Cardiac fibroblast (primary cell): ENCODE measurements at regions not wholly inside any gene's neighbourhood (a gene's known extent, or its start where the extent isn't known, plus 50 kb on each side); places are given as distances from the start of the nearest gene placed in this dataset.

Experiments used
- DNase-seq, 2 donors: peaks; one replicate each; pipeline versions ENCODE4 v3.0.0 to v3.0.0-alpha.2; 2010; ENCODE audit warnings: low read depth in 2 of 2
- H3K4me3 ChIP-seq, 2 donors: replicated peaks in 1 of 2; 1 replicate in 1 of 2; 2 replicates in 1 of 2; pipeline ENCODE4 v1.5.1; 2011; ENCODE audit warnings: low read depth in 2 of 2, low read length in 2 of 2, mild to moderate bottlenecking in 2 of 2, moderate library complexity in 1 of 2
- TF ChIP-seq, protein P1 (sequence below): IDR thresholded peaks from one replicate; pipeline ENCODE4 v1.5.1; 2011; ENCODE audit warnings: low read depth, mild to moderate bottlenecking, low read length, inconsistent platforms

DNA sequence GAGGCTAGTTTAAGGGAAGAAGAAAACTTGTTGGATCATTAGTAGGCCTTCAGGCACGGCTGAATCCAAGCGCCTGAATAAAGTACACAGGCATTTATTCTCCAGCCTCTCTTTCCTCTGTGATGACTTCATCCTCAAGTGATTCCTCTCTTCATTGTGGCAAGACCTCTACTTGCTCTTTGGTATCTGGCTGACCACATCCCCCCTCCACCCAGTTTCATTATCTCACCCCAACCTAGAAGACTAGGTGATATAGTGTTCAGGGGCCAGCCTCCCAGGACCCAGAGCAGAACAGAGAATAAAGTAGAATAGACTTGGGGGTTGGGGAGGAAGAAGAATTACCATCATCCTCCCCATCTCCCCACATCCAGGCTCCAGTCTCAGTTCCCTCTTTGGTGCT, 189.3 kb downstream of the MIAT start:
- TF ChIP-seq, protein P1, sequence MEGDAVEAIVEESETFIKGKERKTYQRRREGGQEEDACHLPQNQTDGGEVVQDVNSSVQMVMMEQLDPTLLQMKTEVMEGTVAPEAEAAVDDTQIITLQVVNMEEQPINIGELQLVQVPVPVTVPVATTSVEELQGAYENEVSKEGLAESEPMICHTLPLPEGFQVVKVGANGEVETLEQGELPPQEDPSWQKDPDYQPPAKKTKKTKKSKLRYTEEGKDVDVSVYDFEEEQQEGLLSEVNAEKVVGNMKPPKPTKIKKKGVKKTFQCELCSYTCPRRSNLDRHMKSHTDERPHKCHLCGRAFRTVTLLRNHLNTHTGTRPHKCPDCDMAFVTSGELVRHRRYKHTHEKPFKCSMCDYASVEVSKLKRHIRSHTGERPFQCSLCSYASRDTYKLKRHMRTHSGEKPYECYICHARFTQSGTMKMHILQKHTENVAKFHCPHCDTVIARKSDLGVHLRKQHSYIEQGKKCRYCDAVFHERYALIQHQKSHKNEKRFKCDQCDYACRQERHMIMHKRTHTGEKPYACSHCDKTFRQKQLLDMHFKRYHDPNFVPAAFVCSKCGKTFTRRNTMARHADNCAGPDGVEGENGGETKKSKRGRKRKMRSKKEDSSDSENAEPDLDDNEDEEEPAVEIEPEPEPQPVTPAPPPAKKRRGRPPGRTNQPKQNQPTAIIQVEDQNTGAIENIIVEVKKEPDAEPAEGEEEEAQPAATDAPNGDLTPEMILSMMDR = no peak
- DNase-seq = peak in 1 of 2 donors; percentile 14

DNA sequence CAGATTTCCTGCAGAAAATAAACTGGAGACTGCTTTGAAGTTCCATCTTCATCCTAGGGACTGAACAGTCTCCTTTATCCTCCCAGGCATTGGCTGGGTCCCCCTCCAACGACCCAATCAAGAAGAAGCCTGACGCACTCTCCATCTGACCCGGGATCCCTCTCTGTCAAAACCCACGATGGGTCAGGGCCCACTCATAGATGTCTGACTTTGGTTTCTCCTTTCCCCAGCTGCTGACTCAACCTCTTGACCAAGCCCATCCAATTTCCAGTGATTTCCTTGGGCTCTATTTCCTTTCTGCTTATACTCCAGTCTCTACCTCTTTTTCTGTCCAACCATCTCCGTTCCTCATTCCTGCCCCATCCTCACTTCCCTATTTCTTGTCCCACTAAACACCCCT, 189.7 kb downstream of the MIAT start:
- DNase-seq = no peak
- H3K4me3 ChIP-seq = no peak overlapping the region
- TF ChIP-seq, protein P1 = no peak

More for the DNA sequence above, 189.3 kb downstream of the MIAT start:
- H3K4me3 ChIP-seq = no peak overlapping the region

DNA sequence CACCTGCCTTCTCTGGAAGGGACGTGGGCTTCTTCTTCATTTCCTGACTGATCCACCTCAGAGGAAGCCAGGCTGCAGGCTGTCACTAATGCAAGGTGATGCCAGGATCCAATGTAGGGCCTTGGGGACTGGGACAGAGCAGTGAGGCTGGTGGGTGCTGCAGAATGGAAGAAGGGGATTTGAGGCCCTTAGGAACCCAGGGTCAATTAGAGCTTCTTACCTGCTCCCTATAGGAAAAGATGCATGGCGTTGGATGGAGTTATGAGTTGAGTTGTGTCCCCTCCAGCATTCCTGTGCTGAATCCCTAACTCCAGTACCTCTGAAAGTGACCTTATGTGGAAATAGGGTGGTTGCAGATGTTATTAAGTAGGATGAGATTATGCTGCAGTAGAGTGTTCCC, 190.4 kb downstream of the MIAT start:
- no peak for DNase-seq
- TF ChIP-seq, protein P1 = no peak
- no peak overlapping the region for H3K4me3 ChIP-seq

DNA sequence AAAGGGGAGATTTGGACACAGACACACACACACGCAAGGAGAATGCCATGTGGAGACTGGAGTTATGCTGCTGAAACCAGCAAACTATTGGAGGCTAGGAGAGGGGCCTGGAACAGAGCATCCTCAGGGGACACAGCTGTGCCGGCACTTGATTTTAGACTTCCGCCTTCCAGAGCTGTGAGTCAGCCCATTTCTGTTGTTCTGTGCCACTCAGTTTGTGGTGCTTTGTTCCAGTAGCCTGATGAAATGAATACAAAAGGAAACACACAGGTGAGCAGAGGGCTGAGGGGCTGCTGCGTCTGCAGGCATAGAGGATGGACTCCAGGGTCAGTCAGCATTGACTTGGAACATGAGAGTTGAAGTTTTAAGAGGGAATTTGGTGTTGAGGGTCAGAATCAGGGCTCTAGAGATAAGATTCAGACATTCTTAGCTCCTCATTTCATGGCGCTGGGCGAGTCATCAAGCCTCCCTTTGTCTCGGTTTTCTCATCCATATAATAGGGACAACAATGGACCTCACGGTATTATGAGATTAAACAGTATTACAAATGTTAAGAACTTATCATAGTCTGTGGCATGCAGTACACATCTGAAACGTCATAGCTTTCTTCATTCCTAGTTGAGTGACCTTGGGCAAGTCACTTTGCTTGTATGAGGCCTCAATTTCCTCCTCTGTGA, 191.0 kb downstream of the MIAT start:
- TF ChIP-seq, protein P1 = no peak
- H3K4me3 ChIP-seq = no peak overlapping the region
- peak; percentile 68 to 73 for DNase-seq

DNA sequence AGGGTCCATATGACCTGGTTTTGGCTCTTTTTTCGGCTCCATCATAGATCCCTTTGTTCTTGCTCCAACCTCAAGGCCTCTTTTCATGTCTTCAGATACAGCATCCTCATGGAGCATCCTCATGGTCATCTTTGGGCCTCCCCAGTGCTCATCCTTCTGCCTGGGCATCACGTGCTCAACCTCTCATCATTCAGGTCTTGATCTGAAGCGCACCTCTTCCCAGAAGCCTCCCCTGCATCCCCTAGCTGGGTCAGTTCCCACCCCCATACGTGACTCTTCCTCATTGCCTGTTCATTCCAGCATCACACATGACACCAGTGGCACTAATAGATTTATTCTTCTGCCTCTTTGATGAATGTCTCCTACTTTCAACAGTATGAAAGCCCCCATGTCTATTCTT, 192.2 kb downstream of the MIAT start:
- TF ChIP-seq, protein P1 = no peak
- H3K4me3 ChIP-seq = no peak overlapping the region
- no peak for DNase-seq

DNA sequence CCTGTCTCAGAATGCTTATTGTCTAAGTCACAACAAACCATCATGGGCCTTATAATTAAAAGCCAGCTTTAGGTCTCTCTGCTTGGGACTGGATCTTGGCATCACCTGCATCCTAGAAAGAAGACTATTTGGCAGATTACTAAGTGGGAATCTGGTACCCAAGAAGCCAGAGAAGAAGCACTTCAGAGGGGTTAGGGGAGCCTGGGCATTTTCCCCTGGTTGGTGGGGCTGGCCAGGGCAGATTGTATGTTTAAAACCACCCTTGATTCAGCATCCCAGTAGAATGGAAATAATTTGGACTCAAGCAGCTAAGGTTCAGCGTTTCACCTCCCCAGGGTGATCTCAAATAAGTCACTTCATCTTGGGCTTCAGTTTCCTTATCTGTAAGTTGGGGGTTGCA, 193.7 kb downstream of the MIAT start:
- TF ChIP-seq, protein P1 = no peak
- no peak overlapping the region for H3K4me3 ChIP-seq
- no peak for DNase-seq

DNA sequence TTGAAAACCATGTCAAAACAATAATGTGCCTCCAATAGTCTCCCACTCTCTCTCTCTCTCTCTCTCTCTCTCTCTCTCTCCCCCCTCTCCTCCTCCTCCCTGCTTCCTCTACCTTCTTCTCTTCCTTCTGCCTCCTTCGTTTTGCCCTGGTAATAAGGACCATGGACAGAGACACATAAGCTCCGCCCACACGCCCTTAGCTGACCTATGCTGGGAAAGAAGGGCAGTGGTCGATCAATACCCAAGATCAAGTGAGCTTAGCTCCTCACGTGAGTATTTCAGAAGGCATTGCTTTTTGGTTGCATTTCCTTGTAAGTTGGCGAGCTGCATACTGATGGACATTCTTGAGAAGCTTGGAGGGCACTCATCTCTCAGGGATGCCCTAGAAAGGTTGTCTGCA, 194.8 kb downstream of the MIAT start:
- H3K4me3 ChIP-seq = no peak overlapping the region
- TF ChIP-seq, protein P1 = no peak
- DNase-seq = no peak
